IMR-90 (cell line): ENCODE measurements at regions not wholly inside any gene's neighbourhood (a gene's known extent, or its start where the extent isn't known, plus 50 kb on each side); places are given as distances from the start of the nearest gene placed in this dataset.

Source experiments
- ATAC-seq: fragments of 200-7000 bp; cut with Tn5 transposase; 2 replicates; pipeline ENCODE4 v1.9.1; 2020; ENCODE audit warnings: low read depth, mild to moderate bottlenecking, moderate library complexity
- BruUV-seq: library from RNA; stranded (reverse); fragments of 400-500 nt; replicated peaks from 2 replicates; lab custom pipeline; 2021; lab: Mats Ljungman, UMichigan
- CTCF ChIA-PET: fragments of 300-600 bp; formaldehyde crosslinking; extraction: SDS; loops from one replicate; lab custom pipeline; 2021; ENCODE audit warnings: antibody characterized with exemption; lab: Yijun Ruan, JAX
- POLR2A ChIA-PET: fragments of 300-600 bp; sonication (Branson Sonifier 250); formaldehyde crosslinking; loops from one replicate; lab custom pipeline; 2022; ENCODE audit warnings: antibody characterized with exemption; ENCODE audit not compliant: unreplicated experiment; lab: Charles Lee
- DNase-seq: peaks from one replicate; pipeline ENCODE4 v3.0.0; 2013
- H2AFZ ChIP-seq: replicated peaks from 2 replicates; pipeline ENCODE3; 2013; ENCODE audit warnings: low read length, mild to moderate bottlenecking; ENCODE audit not compliant: poor library complexity
- H2AK5ac ChIP-seq: 2 replicates; pipeline ENCODE4 v1.6.1; 2013; ENCODE audit warnings: low read depth, low read length, inconsistent platforms
- H2AK9ac ChIP-seq: replicated peaks from 2 replicates; pipeline ENCODE3; 2013; ENCODE audit warnings: mild to moderate bottlenecking, low read depth, low read length, moderate library complexity; ENCODE audit not compliant: poor library complexity
- H2BK120ac ChIP-seq: 2 replicates; pipeline ENCODE4 v1.6.1; 2013; ENCODE audit warnings: low read depth, low read length, inconsistent platforms
- H2BK15ac ChIP-seq: 3 replicates; pipeline ENCODE4 v1.6.1; 2013; ENCODE audit warnings: low read depth, low read length, inconsistent platforms
- H2BK20ac ChIP-seq: 2 replicates; pipeline ENCODE4 v1.6.1; 2013; ENCODE audit warnings: low read depth, mild to moderate bottlenecking, inconsistent platforms, low read length, moderate library complexity
- H2BK5ac ChIP-seq: 2 replicates; pipeline ENCODE4 v1.6.1; 2013; ENCODE audit warnings: mild to moderate bottlenecking, low read depth, low read length, inconsistent platforms; ENCODE audit not compliant: poor library complexity, severe bottlenecking
- H3K14ac ChIP-seq: replicated peaks from 2 replicates; pipeline ENCODE4 v1.6.1; 2013; ENCODE audit warnings: low read depth, low read length, inconsistent platforms
- H3K18ac ChIP-seq: 2 replicates; pipeline ENCODE4 v1.6.1; 2013; ENCODE audit warnings: low read depth, low read length, control low read depth
- H3K23ac ChIP-seq: 2 replicates; pipeline ENCODE4 v1.6.1; 2013; ENCODE audit warnings: low read depth, low read length, inconsistent platforms
- H3K27ac ChIP-seq: 2 replicates; pipeline ENCODE4 v1.5.1; 2013; ENCODE audit warnings: mild to moderate bottlenecking, control low read depth, low read length; ENCODE audit not compliant: insufficient read depth
- H3K27me3 ChIP-seq: 2 replicates; pipeline ENCODE4 v1.6.1; 2013; ENCODE audit warnings: low read length; ENCODE audit not compliant: control insufficient read depth, insufficient read depth
- H3K36me3 ChIP-seq: 2 replicates; pipeline ENCODE4 v1.6.1; 2013; ENCODE audit warnings: low read length, mixed read lengths; ENCODE audit not compliant: control insufficient read depth, insufficient read depth
- H3K4ac ChIP-seq: 2 replicates; pipeline ENCODE4 v1.6.1; 2013; ENCODE audit warnings: low read depth, low read length, inconsistent platforms
- H3K4me1 ChIP-seq: 2 replicates; pipeline ENCODE4 v1.6.1; 2013; ENCODE audit warnings: low read length, mixed read lengths; ENCODE audit not compliant: control insufficient read depth, insufficient read depth
- H3K4me2 ChIP-seq: 2 replicates; pipeline ENCODE4 v1.6.1; 2013; ENCODE audit warnings: low read depth, mild to moderate bottlenecking, control low read depth, low read length, moderate library complexity
- H3K4me3 ChIP-seq: 2 replicates; pipeline ENCODE4 v1.5.1; 2013; ENCODE audit warnings: low read depth, mild to moderate bottlenecking, control low read depth, low read length, moderate library complexity; ENCODE audit not compliant: insufficient read depth
- H3K56ac ChIP-seq: 2 replicates; pipeline ENCODE4 v1.6.1; 2013; ENCODE audit warnings: low read length, inconsistent platforms; ENCODE audit not compliant: insufficient read depth; ENCODE audit errors: extremely low read depth
- H3K79me1 ChIP-seq, 2 experiments: 2 replicates each; pipeline ENCODE4 v1.6.1; 2013; ENCODE audit warnings: low read length in 2 of 2, inconsistent platforms in 1 of 2, low read depth in 1 of 2
- H3K9ac ChIP-seq: 2 replicates; pipeline ENCODE4 v1.6.1; 2013; ENCODE audit warnings: low read depth, low read length, control low read depth
- H3K9me1 ChIP-seq: 2 replicates; pipeline ENCODE4 v1.6.1; 2013; ENCODE audit warnings: low read length, inconsistent platforms; ENCODE audit not compliant: insufficient read depth
- H3K9me3 ChIP-seq: 2 replicates; pipeline ENCODE4 v1.6.1; 2013; ENCODE audit warnings: low read length; ENCODE audit not compliant: control insufficient read depth, insufficient read depth
- H4K20me1 ChIP-seq: 2 replicates; pipeline ENCODE4 v1.6.1; 2013; ENCODE audit warnings: low read length, inconsistent platforms; ENCODE audit not compliant: insufficient read depth
- H4K5ac ChIP-seq: 2 replicates; pipeline ENCODE4 v1.6.1; 2013; ENCODE audit warnings: mild to moderate bottlenecking, low read depth, low read length, control low read depth
- H4K8ac ChIP-seq, 2 experiments: 2 replicates each; pipeline ENCODE4 v1.6.1; 2013; ENCODE audit warnings: low read depth in 2 of 2, low read length in 2 of 2, control low read depth in 1 of 2, inconsistent platforms in 1 of 2
- H4K91ac ChIP-seq: 2 replicates; pipeline ENCODE4 v1.6.1; 2013; ENCODE audit warnings: low read depth, low read length, inconsistent platforms; ENCODE audit not compliant: insufficient read depth
- BHLHE40 ChIP-seq: fragments of 150-350 bp; IDR thresholded peaks from 2 replicates; pipeline ENCODE4 v1.6.1; 2016; ENCODE audit warnings: mild to moderate bottlenecking, low read depth, low read length
- CEBPB ChIP-seq: IDR thresholded peaks from 2 replicates; pipeline ENCODE4 v1.6.1; 2012; ENCODE audit warnings: low read depth, low read length, improper control_type of control experiment
- CHD1 ChIP-seq: IDR thresholded peaks from 2 replicates; pipeline ENCODE4 v1.6.1; 2012; ENCODE audit warnings: low read depth, low read length, improper control_type of control experiment
- CTCF ChIP-seq: conservative IDR thresholded peaks from 2 replicates; pipeline ENCODE4 v1.5.1; 2012; ENCODE audit warnings: mild to moderate bottlenecking, low read depth, low read length, improper control_type of control experiment
- ELK1 ChIP-seq: fragments of 150-350 bp; IDR thresholded peaks from 2 replicates; pipeline ENCODE4 v1.6.1; 2016; ENCODE audit warnings: low read depth, mild to moderate bottlenecking, low read length, moderate library complexity, borderline replicate concordance
- FOS ChIP-seq: fragments of 150-350 bp; IDR thresholded peaks from 2 replicates; pipeline ENCODE4 v1.6.1; 2016; ENCODE audit warnings: low read depth, low read length
- MAFK ChIP-seq: IDR thresholded peaks from 2 replicates; pipeline ENCODE4 v1.6.1; 2012; ENCODE audit warnings: low read depth, low read length, improper control_type of control experiment
- MAZ ChIP-seq: IDR thresholded peaks from 2 replicates; pipeline ENCODE4 v1.6.1; 2012; ENCODE audit warnings: low read depth, mild to moderate bottlenecking, low read length, improper control_type of control experiment, moderate library complexity, borderline replicate concordance
- MXI1 ChIP-seq: IDR thresholded peaks from 2 replicates; pipeline ENCODE4 v1.6.1; 2012; ENCODE audit warnings: low read depth, mild to moderate bottlenecking, low read length, moderate library complexity, borderline replicate concordance
- NFE2L2 ChIP-seq: fragments of 150-350 bp; IDR thresholded peaks from 2 replicates; pipeline ENCODE4 v1.6.1; 2016; ENCODE audit warnings: low read depth, mild to moderate bottlenecking, low read length
- RAD21 ChIP-seq: IDR thresholded peaks from 2 replicates; pipeline ENCODE4 v1.6.1; 2012; ENCODE audit warnings: low read length, improper control_type of control experiment
- RCOR1 ChIP-seq: IDR thresholded peaks from 2 replicates; pipeline ENCODE4 v1.6.1; 2012; ENCODE audit warnings: mild to moderate bottlenecking, low read length, improper control_type of control experiment; ENCODE audit not compliant: insufficient replicate concordance
- RFX5 ChIP-seq: IDR thresholded peaks from 2 replicates; pipeline ENCODE4 v1.8.0; 2012; ENCODE audit warnings: low read depth, mild to moderate bottlenecking, low read length, moderate library complexity
- SMC3 ChIP-seq: fragments of 150-350 bp; IDR thresholded peaks from 2 replicates; pipeline ENCODE4 v1.6.1; 2016; ENCODE audit warnings: low read depth, mild to moderate bottlenecking, antibody characterized with exemption, low read length, moderate library complexity
- USF2 ChIP-seq: fragments of 150-350 bp; IDR thresholded peaks from 2 replicates; pipeline ENCODE4 v1.6.1; 2017; ENCODE audit warnings: mild to moderate bottlenecking, antibody characterized with exemption, low read length, low read depth
- WGBS, 2 experiments: methylation state at CpG; one replicate each; pipeline versions ENCODE4 v1.1.5 to v1.1.7; 2013; ENCODE audit warnings: missing lambda C conversion rate in 2 of 2; ENCODE audit not compliant: insufficient read length in 1 of 2; ENCODE audit errors: extremely low coverage in 2 of 2; 5-methylcytosine and 5-hydroxymethylcytosine counted together
- dilution Hi-C: fragments of 300-500 bp; cut with HindIII; formaldehyde crosslinking; loops from one replicate; pipeline ENCODE4 v1.14.3; 2018; ENCODE audit warnings: low sequenced_read_pairs; ENCODE audit not compliant: unreplicated experiment
- in situ Hi-C: fragments of 300-500 bp; cut with MboI; formaldehyde crosslinking; loops from 3 replicates; pipeline ENCODE4 v1.14.3; 2019; ENCODE audit warnings: low sequenced_read_pairs, inconsistent platforms, mixed read lengths
- intact Hi-C: fragments of 100-400 bp; cut with micrococcal nuclease; formaldehyde crosslinking; loops from 2 replicates; pipeline ENCODE4 v1.10.0; 2022

GRCh38 chr4:18444206-18444605, 422.7 kb upstream of the LCORL start:
- Histone ChIP-seq H3K4me2 (no peak overlapping the region), H3K18ac (no peak overlapping the region), H3K27me3 (no peaks in the 10 kb centered on the region), H2BK120ac (no peak overlapping the region), H3K9me3 (peaks cover 10% of the 10 kb centered on the region), H2BK20ac (no peak overlapping the region), H4K8ac (no peak overlapping the region), H3K27ac (no peak overlapping the region), H3K4me1 (no peaks in the 10 kb centered on the region), H3K4me3 (no peak overlapping the region), H2AK9ac (no peak overlapping the region), H4K91ac (no peak overlapping the region), H2AFZ (no peak overlapping the region), H2BK15ac (no peak overlapping the region), H4K5ac (no peak overlapping the region), H3K23ac (no peak overlapping the region), H4K20me1 (no peaks in the 10 kb centered on the region), H3K56ac (no peak overlapping the region), H3K14ac (no peak overlapping the region), H3K36me3 (no peaks in the 10 kb centered on the region), H2AK5ac (no peak overlapping the region), H2BK5ac (no peak overlapping the region), H3K4ac (no peak overlapping the region), H3K79me1 (no peaks in the 10 kb centered on the region), H3K9me1 (no peaks in the 10 kb centered on the region), H3K9ac (no peak overlapping the region)
- BruUV-seq, result no TSS peak
- WGBS, 2 experiments, result 17% methylated on average over 1 of the region's 3 CpGs; no CpG with 5 or more reads in 1 of the 2 experiments
- ATAC-seq, result no peak
- no peak for TF ChIP-seq CEBPB
- no peak for TF ChIP-seq FOS
- no peak for TF ChIP-seq SMC3
- no peak for TF ChIP-seq BHLHE40
- TF ChIP-seq MAFK, result no peak
- no peak for TF ChIP-seq CTCF
- TF ChIP-seq CHD1, result no peak
- no peak for TF ChIP-seq RCOR1
- no peak for TF ChIP-seq RAD21
- no peak for TF ChIP-seq ELK1
- TF ChIP-seq NFE2L2, result no peak
- TF ChIP-seq MXI1, result no peak
- TF ChIP-seq RFX5, result no peak
- no peak for TF ChIP-seq MAZ
- TF ChIP-seq USF2, result no peak
- CTCF ChIA-PET, result no interaction called here
- in situ Hi-C loops (no loop called here), dilution Hi-C loops (no loop called here), intact Hi-C loops (no loop called here)
- no peak for DNase-seq
- POLR2A ChIA-PET, result no interaction called here
